ENCODE measurements at regions not wholly inside any gene's neighbourhood (a gene's known extent, or its start where the extent isn't known, plus 50 kb on each side); places are given as distances from the start of the nearest gene placed in this dataset.

- TF ChIP-seq, protein P1, sequence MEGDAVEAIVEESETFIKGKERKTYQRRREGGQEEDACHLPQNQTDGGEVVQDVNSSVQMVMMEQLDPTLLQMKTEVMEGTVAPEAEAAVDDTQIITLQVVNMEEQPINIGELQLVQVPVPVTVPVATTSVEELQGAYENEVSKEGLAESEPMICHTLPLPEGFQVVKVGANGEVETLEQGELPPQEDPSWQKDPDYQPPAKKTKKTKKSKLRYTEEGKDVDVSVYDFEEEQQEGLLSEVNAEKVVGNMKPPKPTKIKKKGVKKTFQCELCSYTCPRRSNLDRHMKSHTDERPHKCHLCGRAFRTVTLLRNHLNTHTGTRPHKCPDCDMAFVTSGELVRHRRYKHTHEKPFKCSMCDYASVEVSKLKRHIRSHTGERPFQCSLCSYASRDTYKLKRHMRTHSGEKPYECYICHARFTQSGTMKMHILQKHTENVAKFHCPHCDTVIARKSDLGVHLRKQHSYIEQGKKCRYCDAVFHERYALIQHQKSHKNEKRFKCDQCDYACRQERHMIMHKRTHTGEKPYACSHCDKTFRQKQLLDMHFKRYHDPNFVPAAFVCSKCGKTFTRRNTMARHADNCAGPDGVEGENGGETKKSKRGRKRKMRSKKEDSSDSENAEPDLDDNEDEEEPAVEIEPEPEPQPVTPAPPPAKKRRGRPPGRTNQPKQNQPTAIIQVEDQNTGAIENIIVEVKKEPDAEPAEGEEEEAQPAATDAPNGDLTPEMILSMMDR (IDR thresholded peaks at IDR 0.05; ENCODE audit: low read depth, low read length), result no peak
- H3K4me3 ChIP-seq (ENCODE audit: low read depth, low read length), result no peak overlapping the region
- no peak for DNase-seq (ENCODE audit: low read depth, low spot score)
- CTCF ChIA-PET, result no interaction called here
- POLR2A ChIA-PET, result no interaction called here
- no peaks in the 10 kb centered on the region for H3K27me3 ChIP-seq (ENCODE audit: control insufficient read depth, insufficient read depth, low read length)
- no peaks in the 10 kb centered on the region for H3K9me3 ChIP-seq (ENCODE audit: control insufficient read depth, insufficient read depth, low read length)
- no peak overlapping the region for H3K27ac ChIP-seq (ENCODE audit: low read depth, low read length)
These were observed 152.1 kb upstream of the GAS1 start for GRCh38 chr9:87099407-87099806.

DNA sequence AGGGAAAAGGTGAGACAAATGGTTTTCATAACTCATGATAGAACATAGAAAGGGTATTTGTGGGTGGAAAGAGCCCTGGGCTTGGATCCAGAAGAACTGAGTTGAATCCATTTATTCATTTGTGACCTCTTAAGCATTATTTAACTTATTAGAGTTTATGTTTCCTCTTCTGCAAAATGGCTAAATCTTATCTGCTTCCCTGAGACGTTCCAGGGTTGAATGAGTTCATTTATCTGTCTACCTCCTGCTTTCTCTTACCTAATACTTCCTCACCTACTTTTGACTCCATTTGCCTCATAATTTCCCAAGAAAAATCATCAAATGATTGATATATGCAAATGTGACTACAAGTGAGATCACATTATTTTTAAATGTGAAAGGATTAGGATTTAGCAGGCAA is 152.7 kb upstream of the GAS1 start:
- no peak for DNase-seq (ENCODE audit: low read depth, low spot score)
- Histone ChIP-seq H3K27ac (ENCODE audit: low read depth, low read length) (no peak overlapping the region), H3K4me3 (ENCODE audit: low read depth, low read length) (no peak overlapping the region), H3K9me3 (ENCODE audit: control insufficient read depth, insufficient read depth, low read length) (no peaks in the 10 kb centered on the region), H3K27me3 (ENCODE audit: control insufficient read depth, insufficient read depth, low read length) (no peaks in the 10 kb centered on the region)
- ChIA-PET CTCF (no interaction called here), POLR2A (no interaction called here)
- TF ChIP-seq, protein P1 (IDR thresholded peaks at IDR 0.05; ENCODE audit: low read depth, low read length), result no peak

GRCh38 chr9:87102126-87102525 is 154.8 kb upstream of the GAS1 start:
- Histone ChIP-seq H3K9me3 (ENCODE audit: control insufficient read depth, insufficient read depth, low read length) (no peaks in the 10 kb centered on the region), H3K4me3 (ENCODE audit: low read depth, low read length) (no peak overlapping the region), H3K27me3 (ENCODE audit: control insufficient read depth, insufficient read depth, low read length) (no peaks in the 10 kb centered on the region), H3K27ac (ENCODE audit: low read depth, low read length) (no peak overlapping the region)
- DNase-seq (ENCODE audit: low read depth, low spot score), result no peak
- TF ChIP-seq, protein P1 (IDR thresholded peaks at IDR 0.05; ENCODE audit: low read depth, low read length), result no peak
- POLR2A ChIA-PET, result no interaction called here
- CTCF ChIA-PET, result no interaction called here

GRCh38 chr9:87107072-87107471 is 159.8 kb upstream of the GAS1 start:
- TF ChIP-seq, protein P1 (IDR thresholded peaks at IDR 0.05; ENCODE audit: low read depth, low read length), result no peak
- Histone ChIP-seq H3K27ac (ENCODE audit: low read depth, low read length) (no peak overlapping the region), H3K9me3 (ENCODE audit: control insufficient read depth, insufficient read depth, low read length) (no peaks in the 10 kb centered on the region), H3K27me3 (ENCODE audit: control insufficient read depth, insufficient read depth, low read length) (no peaks in the 10 kb centered on the region), H3K4me3 (ENCODE audit: low read depth, low read length) (no peak overlapping the region)
- no peak for DNase-seq (ENCODE audit: low read depth, low spot score)
- CTCF ChIA-PET, result interaction anchor here (0.7 kb wide), 2 partner anchors 166 to 621 kb away, joined by 4 to 9 read pairs; no protein-coding TSS in a partner anchor
- POLR2A ChIA-PET, result no interaction called here

- DNase-seq (ENCODE audit: low read depth, low spot score), result no peak
- H3K9me3 ChIP-seq (ENCODE audit: control insufficient read depth, insufficient read depth, low read length), result no peaks in the 10 kb centered on the region
- H3K4me3 ChIP-seq (ENCODE audit: low read depth, low read length), result no peak overlapping the region
- H3K27me3 ChIP-seq (ENCODE audit: control insufficient read depth, insufficient read depth, low read length), result no peaks in the 10 kb centered on the region
- TF ChIP-seq, protein P1 (IDR thresholded peaks at IDR 0.05; ENCODE audit: low read depth, low read length), result no peak
- POLR2A ChIA-PET, result no interaction called here
- CTCF ChIA-PET, result no interaction called here
- H3K27ac ChIP-seq (ENCODE audit: low read depth, low read length), result no peak overlapping the region
These were observed 161.4 kb upstream of the GAS1 start for GRCh38 chr9:87108661-87109060.
